ENCODE measurements at regions not wholly inside any gene's neighbourhood (a gene's known extent, or its start where the extent isn't known, plus 50 kb on each side); places are given as distances from the start of the nearest gene placed in this dataset.

DNA sequence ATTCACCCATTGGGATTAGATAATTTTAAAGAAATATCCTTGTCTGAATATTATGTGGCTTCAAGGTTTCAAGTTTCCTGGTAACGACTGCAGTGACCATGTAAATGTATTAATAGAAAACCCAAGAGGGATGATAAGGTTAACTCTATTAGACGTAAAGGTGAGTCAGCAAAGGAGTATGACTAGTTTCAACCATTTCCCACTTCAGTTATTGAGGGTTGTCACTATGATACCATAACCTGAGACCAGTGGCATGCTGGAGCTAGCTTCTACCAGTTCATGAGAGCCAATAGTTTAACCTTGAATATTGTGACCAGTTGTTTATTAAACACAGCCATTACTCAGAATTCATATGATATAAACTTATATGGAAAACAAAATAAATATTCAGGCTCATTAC is 270.1 kb downstream of the TMA16 start:
- intact Hi-C loops (cut with DNase I; ENCODE audit: low total_unique reads) = no loop called here
- Histone ChIP-seq H3K9me3 (no peaks in the 10 kb centered on the region), H3K36me3 (no peaks in the 10 kb centered on the region), H3K27me3 (no peaks in the 10 kb centered on the region), H3K4me1 (no peaks in the 10 kb centered on the region), H3K27ac (no peak overlapping the region), H3K4me3 (no peak overlapping the region)
- TF ChIP-seq POLR2AphosphoS5 (IDR thresholded peaks at IDR 0.05) = no peak
- TF ChIP-seq, protein P1, sequence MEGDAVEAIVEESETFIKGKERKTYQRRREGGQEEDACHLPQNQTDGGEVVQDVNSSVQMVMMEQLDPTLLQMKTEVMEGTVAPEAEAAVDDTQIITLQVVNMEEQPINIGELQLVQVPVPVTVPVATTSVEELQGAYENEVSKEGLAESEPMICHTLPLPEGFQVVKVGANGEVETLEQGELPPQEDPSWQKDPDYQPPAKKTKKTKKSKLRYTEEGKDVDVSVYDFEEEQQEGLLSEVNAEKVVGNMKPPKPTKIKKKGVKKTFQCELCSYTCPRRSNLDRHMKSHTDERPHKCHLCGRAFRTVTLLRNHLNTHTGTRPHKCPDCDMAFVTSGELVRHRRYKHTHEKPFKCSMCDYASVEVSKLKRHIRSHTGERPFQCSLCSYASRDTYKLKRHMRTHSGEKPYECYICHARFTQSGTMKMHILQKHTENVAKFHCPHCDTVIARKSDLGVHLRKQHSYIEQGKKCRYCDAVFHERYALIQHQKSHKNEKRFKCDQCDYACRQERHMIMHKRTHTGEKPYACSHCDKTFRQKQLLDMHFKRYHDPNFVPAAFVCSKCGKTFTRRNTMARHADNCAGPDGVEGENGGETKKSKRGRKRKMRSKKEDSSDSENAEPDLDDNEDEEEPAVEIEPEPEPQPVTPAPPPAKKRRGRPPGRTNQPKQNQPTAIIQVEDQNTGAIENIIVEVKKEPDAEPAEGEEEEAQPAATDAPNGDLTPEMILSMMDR (IDR thresholded peaks at IDR 0.05) = no peak
- no peak for TF ChIP-seq POLR2A (IDR thresholded peaks at IDR 0.05)
- DNase-seq (ENCODE audit: low spot score in 2 of 2) = no peak

- H3K4me1 ChIP-seq = no peaks in the 10 kb centered on the region
- no peaks in the 10 kb centered on the region for H3K36me3 ChIP-seq
- no peak for DNase-seq (ENCODE audit: low spot score in 2 of 2)
- no peak overlapping the region for H3K27ac ChIP-seq
- no peaks in the 10 kb centered on the region for H3K27me3 ChIP-seq
- no peaks in the 10 kb centered on the region for H3K9me3 ChIP-seq
- TF ChIP-seq POLR2A (IDR thresholded peaks at IDR 0.05) = no peak
- TF ChIP-seq, protein P1 (IDR thresholded peaks at IDR 0.05) = no peak
- TF ChIP-seq POLR2AphosphoS5 (IDR thresholded peaks at IDR 0.05) = no peak
- no peak overlapping the region for H3K4me3 ChIP-seq
- intact Hi-C loops (cut with DNase I; ENCODE audit: low total_unique reads) = no loop called here
These were observed 273.5 kb downstream of the TMA16 start for GRCh38 chr4:163768014-163768413.

DNA sequence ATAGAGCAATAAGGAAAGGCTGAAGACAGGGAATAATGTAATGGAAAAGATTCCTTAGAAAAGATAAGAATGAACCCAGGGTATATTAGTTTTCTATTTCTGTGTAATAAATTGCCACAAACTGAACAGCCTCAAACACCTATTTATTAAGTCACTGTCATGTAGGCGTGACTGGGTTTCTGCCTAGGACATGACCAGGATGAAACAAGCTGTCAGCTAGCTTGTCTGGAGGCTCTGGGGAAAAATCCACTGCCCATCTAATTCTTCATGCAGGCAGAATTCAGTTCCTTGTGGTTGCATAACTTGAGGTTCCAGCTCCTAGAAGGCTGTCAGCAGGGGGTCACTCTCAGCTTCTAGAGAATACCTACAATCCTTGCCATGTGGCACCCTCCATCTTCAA is 277.7 kb downstream of the TMA16 start:
- TF ChIP-seq, protein P1 (IDR thresholded peaks at IDR 0.05) = no peak
- TF ChIP-seq POLR2A (IDR thresholded peaks at IDR 0.05) (no peak), POLR2AphosphoS5 (IDR thresholded peaks at IDR 0.05) (no peak)

DNA sequence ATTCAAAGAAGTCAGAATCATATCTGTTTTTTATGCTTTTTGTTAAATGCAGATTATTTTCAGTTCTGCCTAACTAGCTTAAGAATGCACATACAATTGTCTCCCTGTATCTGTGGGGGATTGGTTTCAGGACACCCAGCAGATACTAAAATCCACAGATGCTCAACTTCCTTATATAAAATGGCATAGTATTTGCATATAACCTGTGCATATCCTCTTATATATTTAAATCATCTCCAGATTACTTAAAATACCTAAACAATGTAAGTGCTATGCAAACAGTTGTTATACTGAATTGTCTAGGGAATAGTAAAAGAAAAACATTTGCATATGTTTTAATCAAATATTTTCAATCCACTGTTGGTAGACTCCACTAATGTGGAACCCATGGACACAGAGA is 279.4 kb downstream of the TMA16 start:
- H3K4me1 ChIP-seq = no peaks in the 10 kb centered on the region
- no peak overlapping the region for H3K27ac ChIP-seq
- H3K9me3 ChIP-seq = no peaks in the 10 kb centered on the region
- no peaks in the 10 kb centered on the region for H3K36me3 ChIP-seq
- no peak for DNase-seq (ENCODE audit: low spot score in 2 of 2)
- no peak overlapping the region for H3K4me3 ChIP-seq
- TF ChIP-seq POLR2A (IDR thresholded peaks at IDR 0.05) = no peak
- TF ChIP-seq, protein P1 (IDR thresholded peaks at IDR 0.05) = no peak
- intact Hi-C loops (cut with DNase I; ENCODE audit: low total_unique reads) = no loop called here
- H3K27me3 ChIP-seq = no peaks in the 10 kb centered on the region

More for the DNA sequence above, 277.7 kb downstream of the TMA16 start:
- Histone ChIP-seq H3K4me1 (no peaks in the 10 kb centered on the region), H3K27ac (no peak overlapping the region), H3K27me3 (no peaks in the 10 kb centered on the region), H3K4me3 (no peak overlapping the region), H3K9me3 (no peaks in the 10 kb centered on the region), H3K36me3 (no peaks in the 10 kb centered on the region)
- intact Hi-C loops (cut with DNase I; ENCODE audit: low total_unique reads) = no loop called here
- no peak for DNase-seq (ENCODE audit: low spot score in 2 of 2)

GRCh38 chr4:163776957-163777356 is 282.5 kb downstream of the TMA16 start:
- no peaks in the 10 kb centered on the region for H3K4me1 ChIP-seq
- no peak overlapping the region for H3K27ac ChIP-seq
- no peak overlapping the region for H3K4me3 ChIP-seq
- no peaks in the 10 kb centered on the region for H3K36me3 ChIP-seq
- H3K9me3 ChIP-seq = no peaks in the 10 kb centered on the region
- intact Hi-C loops (cut with DNase I; ENCODE audit: low total_unique reads) = no loop called here
- no peak for DNase-seq (ENCODE audit: low spot score in 2 of 2)
- TF ChIP-seq, protein P1 (IDR thresholded peaks at IDR 0.05) = no peak
- no peak for TF ChIP-seq POLR2AphosphoS5 (IDR thresholded peaks at IDR 0.05)
- TF ChIP-seq POLR2A (IDR thresholded peaks at IDR 0.05) = no peak
- H3K27me3 ChIP-seq = no peaks in the 10 kb centered on the region

All from breast epithelium (tissue), 4 donors.